Nephron (organoid): ENCODE measurements at regions not wholly inside any gene's neighbourhood (a gene's known extent, or its start where the extent isn't known, plus 50 kb on each side); places are given as distances from the start of the nearest gene placed in this dataset.

ENCODE experiments used
- H3K27ac Mint-ChIP-seq, 3 experiments: 2 replicates each; pipeline ENCODE4 v1.8.0; 2020; ENCODE audit warnings: mixed read lengths in 3 of 3, mild to moderate bottlenecking in 2 of 3, moderate library complexity in 1 of 3
- H3K27me3 Mint-ChIP-seq: 2 replicates; pipeline ENCODE4 v1.8.0; 2021; ENCODE audit warnings: low read depth, mild to moderate bottlenecking, moderate library complexity, mixed read lengths
- H3K36me3 Mint-ChIP-seq: 2 replicates; pipeline ENCODE4 v1.8.0; 2020; ENCODE audit warnings: low read depth, mixed read lengths
- H3K4me1 Mint-ChIP-seq: 2 replicates; pipeline ENCODE4 v1.8.0; 2020; ENCODE audit warnings: mixed read lengths
- H3K4me3 Mint-ChIP-seq, 3 experiments: 2 replicates each; pipeline ENCODE4 v1.8.0; 2020; ENCODE audit warnings: mild to moderate bottlenecking in 3 of 3, mixed read lengths in 3 of 3, moderate library complexity in 2 of 3
- H3K9me3 Mint-ChIP-seq: 2 replicates; pipeline ENCODE4 v1.8.0; 2020; ENCODE audit warnings: mixed read lengths
- CTCF ChIP-seq, 3 experiments: fragments of 200-600 bp; sonication (generic); IDR thresholded peaks; one replicate each; pipeline ENCODE4 v1.5.0; 2021; ENCODE audit warnings: antibody characterized with exemption in 3 of 3; ENCODE audit not compliant: unreplicated experiment in 3 of 3

GRCh38 chr7:68324621-68325020, 1273.7 kb upstream of the AUTS2 start:
- peaks cover 2% of the 10 kb centered on the region for H3K9me3 Mint-ChIP-seq
- H3K36me3 Mint-ChIP-seq = no peaks in the 10 kb centered on the region
- no peak overlapping the region for H3K4me3 Mint-ChIP-seq
- H3K4me1 Mint-ChIP-seq = peaks cover 28% of the 10 kb centered on the region
- H3K27ac Mint-ChIP-seq = no peak overlapping the region
- H3K27me3 Mint-ChIP-seq = peaks cover 6% of the 10 kb centered on the region
- no peak for TF ChIP-seq CTCF (IDR thresholded peaks at IDR 0.05; ENCODE audit: unreplicated experiment in 3 of 3)

GRCh38 chr7:68334216-68334615, 1264.1 kb upstream of the AUTS2 start:
- Mint-ChIP-seq H3K9me3 (peaks cover 9% of the 10 kb centered on the region), H3K36me3 (no peaks in the 10 kb centered on the region), H3K27ac (no peak overlapping the region), H3K4me1 (peaks cover 6% of the 10 kb centered on the region), H3K4me3 (no peak overlapping the region), H3K27me3 (peaks cover 18% of the 10 kb centered on the region)
- no peak for TF ChIP-seq CTCF (IDR thresholded peaks at IDR 0.05; ENCODE audit: unreplicated experiment in 3 of 3)

GRCh38 chr7:68334636-68335272, 1263.5 kb upstream of the AUTS2 start:
- H3K4me1 Mint-ChIP-seq = peaks cover 6% of the 10 kb centered on the region
- H3K27ac Mint-ChIP-seq = no peak overlapping the region
- peaks cover 17% of the 10 kb centered on the region for H3K27me3 Mint-ChIP-seq
- no peaks in the 10 kb centered on the region for H3K36me3 Mint-ChIP-seq
- no peak overlapping the region for H3K4me3 Mint-ChIP-seq
- peaks cover 9% of the 10 kb centered on the region for H3K9me3 Mint-ChIP-seq
- no peak for TF ChIP-seq CTCF (IDR thresholded peaks at IDR 0.05; ENCODE audit: unreplicated experiment in 3 of 3)

GRCh38 chr7:68336594-68336993, 1261.7 kb upstream of the AUTS2 start:
- Mint-ChIP-seq H3K4me1 (peaks cover 6% of the 10 kb centered on the region), H3K27ac (no peak overlapping the region), H3K27me3 (peaks cover 21% of the 10 kb centered on the region), H3K9me3 (peaks cover 15% of the 10 kb centered on the region), H3K36me3 (no peaks in the 10 kb centered on the region), H3K4me3 (no peak overlapping the region)
- no peak for TF ChIP-seq CTCF (IDR thresholded peaks at IDR 0.05; ENCODE audit: unreplicated experiment in 3 of 3)

- TF ChIP-seq CTCF (IDR thresholded peaks at IDR 0.05; ENCODE audit: unreplicated experiment in 3 of 3) = no peak
- H3K27me3 Mint-ChIP-seq = peaks cover 5% of the 10 kb centered on the region
- peaks cover 7% of the 10 kb centered on the region for H3K4me1 Mint-ChIP-seq
- peaks cover 16% of the 10 kb centered on the region for H3K9me3 Mint-ChIP-seq
- no peak overlapping the region for H3K4me3 Mint-ChIP-seq
- no peak overlapping the region for H3K27ac Mint-ChIP-seq
- H3K36me3 Mint-ChIP-seq = no peaks in the 10 kb centered on the region
Measured at GRCh38 chr7:68348401-68348800, 1249.9 kb upstream of the AUTS2 start.
